ENCODE measurements at regions not wholly inside any gene's neighbourhood (a gene's known extent, or its start where the extent isn't known, plus 50 kb on each side); places are given as distances from the start of the nearest gene placed in this dataset.

DNA sequence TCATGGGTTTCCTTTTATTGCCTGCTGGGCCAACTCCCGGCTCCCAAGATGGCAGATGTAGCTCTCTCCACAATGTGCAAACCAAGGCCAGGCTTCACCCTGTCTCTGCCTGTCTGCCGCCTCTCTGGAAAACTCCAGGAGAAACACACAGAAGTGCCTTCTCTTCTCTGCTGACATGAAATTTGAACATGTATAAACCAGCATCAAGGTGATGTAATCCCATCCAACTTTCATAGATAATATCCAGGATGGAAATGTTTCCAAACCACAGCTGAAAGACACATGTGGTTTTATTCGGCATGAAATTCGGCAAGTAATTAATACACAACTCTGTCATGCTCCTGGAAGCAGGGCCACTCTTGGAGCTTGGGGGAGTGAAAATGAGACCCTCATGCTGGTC is 297.2 kb downstream of the C7orf25 start:
- intact Hi-C loops (cut with micrococcal nuclease): no loop called here
- Histone ChIP-seq H3K27ac (ENCODE audit: low read depth, low read length) (no peak overlapping the region), H3K4me1 (ENCODE audit: control insufficient read depth in 1 of 2, insufficient read depth in 2 of 2, low read length in 2 of 2) (no peaks in the 10 kb centered on the region), H4K20me1 (ENCODE audit: insufficient read depth) (no peaks in the 10 kb centered on the region), H2AFZ (ENCODE audit: low read depth, low read length, poor library complexity, severe bottlenecking) (no peak overlapping the region), H3K4me2 (ENCODE audit: low read length) (no peak overlapping the region), H3K79me2 (ENCODE audit: insufficient read depth, low read length) (no peaks in the 10 kb centered on the region), H3K9ac (ENCODE audit: low read length) (no peak overlapping the region), H3K9me3 (ENCODE audit: control insufficient read depth in 1 of 2, insufficient read depth in 1 of 2, low read depth in 1 of 2, low read length in 2 of 2) (no peaks in the 10 kb centered on the region; a peak in 1 of 4 replicates), H3K27me3 (ENCODE audit: insufficient read depth, low read length) (no peaks in the 10 kb centered on the region), H3K4me3 (replicated peaks in 1 of 2; ENCODE audit: low read depth in 1 of 2, low read length in 2 of 2) (no peak overlapping the region), H3K9me2 (ENCODE audit: insufficient read depth) (no peaks in the 10 kb centered on the region), H3K36me3 (ENCODE audit: control insufficient read depth in 1 of 2, insufficient read depth in 2 of 2, low read length in 2 of 2) (no peaks in the 10 kb centered on the region)
- ChIA-PET CTCF (no interaction called here), POLR2A (no interaction called here), RAD21 (ENCODE audit: low non-redundant PET in 1 of 2, low total read pairs in 2 of 2, uncharacterized antibody in 2 of 2, unreplicated experiment in 2 of 2) (no interaction called here)
- no peak for DNase-seq (ENCODE audit: low read depth, low spot score)
- ATAC-seq: no peak
- TF ChIP-seq RAD21 (IDR thresholded peaks at IDR 0.05; ENCODE audit: low read depth) (no peak), EZH2 (IDR thresholded peaks at IDR 0.05) (no peak), POLR2A (IDR thresholded peaks at IDR 0.05; ENCODE audit: borderline replicate concordance, extremely low read depth, insufficient read depth, insufficient read length) (no peak), TCF7L2 (IDR thresholded peaks at IDR 0.05; ENCODE audit: borderline replicate concordance, extremely low read depth, insufficient read depth, insufficient read length) (no peak)
- TF ChIP-seq, protein P1, sequence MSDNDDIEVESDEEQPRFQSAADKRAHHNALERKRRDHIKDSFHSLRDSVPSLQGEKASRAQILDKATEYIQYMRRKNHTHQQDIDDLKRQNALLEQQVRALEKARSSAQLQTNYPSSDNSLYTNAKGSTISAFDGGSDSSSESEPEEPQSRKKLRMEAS (IDR thresholded peaks at IDR 0.05): no peak
- BruUV-seq (replicated peaks): no TSS peak

DNA sequence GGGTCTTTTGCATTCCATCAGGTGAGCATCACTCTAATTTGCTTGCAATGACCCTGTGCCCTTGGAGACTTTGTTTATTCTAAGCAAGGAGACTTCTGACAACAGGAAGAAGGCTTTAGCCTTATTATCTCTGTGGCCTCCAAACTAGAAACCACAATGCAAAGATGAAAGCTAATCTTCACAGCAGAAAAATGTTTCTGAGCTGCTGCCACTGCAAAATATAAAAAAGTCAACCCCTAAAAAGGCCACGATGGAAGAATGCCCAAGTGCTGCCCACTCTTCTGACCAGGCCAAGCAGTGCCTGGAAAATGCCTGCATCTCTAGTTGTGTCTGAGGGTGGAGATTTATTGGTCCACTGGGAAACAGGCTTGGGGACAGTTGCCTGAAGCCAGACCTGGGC is 299.9 kb downstream of the C7orf25 start:
- RAD21 ChIA-PET (ENCODE audit: low non-redundant PET in 1 of 2, low total read pairs in 2 of 2, uncharacterized antibody in 2 of 2, unreplicated experiment in 2 of 2): no interaction called here
- Histone ChIP-seq H3K27ac (ENCODE audit: low read depth, low read length) (no peak overlapping the region), H3K4me1 (ENCODE audit: control insufficient read depth in 1 of 2, insufficient read depth in 2 of 2, low read length in 2 of 2) (no peaks in the 10 kb centered on the region), H3K79me2 (ENCODE audit: insufficient read depth, low read length) (no peaks in the 10 kb centered on the region), H3K4me2 (ENCODE audit: low read length) (no peak overlapping the region), H3K27me3 (ENCODE audit: insufficient read depth, low read length) (no peaks in the 10 kb centered on the region), H3K9me2 (ENCODE audit: insufficient read depth) (no peaks in the 10 kb centered on the region), H3K9me3 (ENCODE audit: control insufficient read depth in 1 of 2, insufficient read depth in 1 of 2, low read depth in 1 of 2, low read length in 2 of 2) (no peaks in the 10 kb centered on the region; a peak in 1 of 4 replicates), H2AFZ (ENCODE audit: low read depth, low read length, poor library complexity, severe bottlenecking) (no peak overlapping the region), H3K9ac (ENCODE audit: low read length) (no peak overlapping the region), H3K36me3 (ENCODE audit: control insufficient read depth in 1 of 2, insufficient read depth in 2 of 2, low read length in 2 of 2) (no peaks in the 10 kb centered on the region), H4K20me1 (ENCODE audit: insufficient read depth) (no peaks in the 10 kb centered on the region), H3K4me3 (replicated peaks in 1 of 2; ENCODE audit: low read depth in 1 of 2, low read length in 2 of 2) (no peak overlapping the region)
- CTCF ChIA-PET: no interaction called here
- DNase-seq (ENCODE audit: low read depth, low spot score): no peak
- no peak for TF ChIP-seq EGR1 (IDR thresholded peaks at IDR 0.05; ENCODE audit: low read depth)
- TF ChIP-seq SRF (IDR thresholded peaks at IDR 0.05; ENCODE audit: low read depth): no peak
- no peak for TF ChIP-seq SIN3A (IDR thresholded peaks at IDR 0.05; ENCODE audit: low read depth)
- no peak for TF ChIP-seq ZNF274 (IDR thresholded peaks at IDR 0.05; ENCODE audit: low read depth, low read length)
- no peak for TF ChIP-seq ATF3 (IDR thresholded peaks at IDR 0.05)
- no peak for ATAC-seq
- no TSS peak for BruUV-seq (replicated peaks)
- POLR2A ChIA-PET: no interaction called here
- intact Hi-C loops (cut with micrococcal nuclease): no loop called here
